ENCODE measurements at regions not wholly inside any gene's neighbourhood (a gene's known extent, or its start where the extent isn't known, plus 50 kb on each side); places are given as distances from the start of the nearest gene placed in this dataset.
"Not testable (repeated sequence)": the region's sequence is repeated elsewhere in the genome, so short reads cannot be mapped to it uniquely, and the experiment has no call there.

GRCh38 chr12:25384038-25384892, 133.5 kb upstream of the KRAS start:
- intact Hi-C loops (cut with micrococcal nuclease): no loop called here

DNA sequence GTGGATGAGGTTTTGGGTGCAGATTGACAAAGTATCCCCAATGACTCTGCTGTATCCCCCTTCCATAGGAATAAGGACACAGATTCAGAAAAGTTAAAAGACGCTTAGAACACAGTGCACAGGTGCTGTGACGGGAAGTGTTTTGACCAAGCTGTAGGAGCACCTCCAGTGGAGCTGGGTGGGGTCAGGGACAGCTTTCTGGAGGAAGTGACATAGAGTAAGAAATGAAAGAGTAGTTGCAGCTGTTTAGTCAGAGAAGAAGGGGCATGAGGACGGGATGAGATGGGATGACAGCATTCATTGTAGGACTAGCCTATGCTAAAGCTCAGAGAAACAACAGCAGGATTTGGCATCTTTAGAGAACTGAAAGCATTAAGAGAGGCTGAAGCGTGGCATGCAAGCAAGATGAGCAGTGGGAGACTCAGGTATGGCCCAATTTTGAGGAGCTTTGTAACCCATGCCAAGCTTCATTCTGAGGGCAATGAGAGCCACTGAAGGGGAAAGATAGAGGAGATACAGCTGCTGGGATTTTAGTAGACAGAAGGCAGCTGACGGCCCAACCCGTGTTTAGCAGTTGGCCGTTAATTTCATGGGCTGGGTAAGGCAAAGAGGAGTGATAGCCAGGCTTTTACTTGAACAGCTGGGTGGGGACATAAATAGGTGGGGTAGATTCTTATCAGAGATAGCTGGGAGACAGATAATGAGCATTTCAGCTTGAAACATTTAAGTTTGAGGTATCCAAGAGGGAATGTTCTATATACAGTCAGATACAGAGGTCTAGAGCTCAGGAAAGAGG, 131.8 kb upstream of the KRAS start:
- intact Hi-C loops (cut with micrococcal nuclease): no loop called here

GRCh38 chr12:25377469-25378177, 126.9 kb upstream of the KRAS start:
- intact Hi-C loops (cut with micrococcal nuclease): loop anchor here (1.0 to 2.0 kb wide), 2 partner anchors 12 to 57 kb away; no protein-coding TSS in a partner anchor

DNA sequence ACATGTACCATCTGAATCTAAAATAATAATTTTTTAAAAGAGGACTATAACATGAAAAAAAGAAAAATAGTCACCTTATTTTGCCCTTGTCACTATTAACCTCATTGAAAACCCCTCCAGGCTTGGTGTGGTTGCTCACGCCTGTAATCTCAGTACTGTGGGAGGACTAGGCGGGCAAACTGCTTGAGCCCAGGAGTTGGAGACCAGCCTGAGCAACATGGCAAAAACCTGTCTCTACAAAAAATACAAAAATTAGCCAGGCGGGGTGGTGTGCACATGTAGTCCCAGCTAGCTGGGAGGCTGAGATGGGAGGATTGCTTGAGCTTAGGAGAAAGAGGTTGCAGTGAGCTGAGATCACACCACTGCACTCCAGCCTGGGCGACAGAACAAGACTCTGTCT, 126.3 kb upstream of the KRAS start:
- intact Hi-C loops (cut with micrococcal nuclease): loop anchor here (1.0 to 2.0 kb wide), 2 partner anchors 12 to 56 kb away; no protein-coding TSS in a partner anchor

- intact Hi-C loops (cut with micrococcal nuclease): loop anchor here (2.0 kb wide), 1 partner anchor 56 kb away; no protein-coding TSS in a partner anchor
Observed at GRCh38 chr12:25376407-25376806, 125.7 kb upstream of the KRAS start.

GRCh38 chr12:25372969-25373817, 122.5 kb upstream of the KRAS start:
- intact Hi-C loops (cut with micrococcal nuclease): loop anchor here (1.0 kb wide), 1 partner anchor 8 kb away; no protein-coding TSS in a partner anchor

DNA sequence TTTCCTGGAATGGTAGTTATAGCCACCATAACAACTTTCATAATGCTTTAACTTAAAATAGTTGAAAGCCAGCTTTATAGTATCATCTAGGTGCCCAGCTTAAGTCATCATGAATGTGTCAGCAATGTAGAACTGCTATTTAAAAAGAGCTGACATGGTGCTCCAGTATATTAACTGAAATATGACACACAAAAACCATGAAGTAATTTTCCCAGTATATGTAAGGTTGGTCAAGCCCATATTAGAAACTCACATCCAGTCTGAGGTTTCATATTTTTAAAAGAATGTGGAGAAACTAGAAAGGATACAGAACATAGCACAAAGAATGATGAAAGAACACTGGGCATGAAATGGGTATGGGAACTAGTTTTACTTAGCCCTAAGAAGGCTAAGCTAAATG, 121.3 kb upstream of the KRAS start:
- intact Hi-C loops (cut with micrococcal nuclease): no loop called here

GRCh38 chr12:25368557-25368956, 117.8 kb upstream of the KRAS start:
- intact Hi-C loops (cut with micrococcal nuclease): no loop called here

DNA sequence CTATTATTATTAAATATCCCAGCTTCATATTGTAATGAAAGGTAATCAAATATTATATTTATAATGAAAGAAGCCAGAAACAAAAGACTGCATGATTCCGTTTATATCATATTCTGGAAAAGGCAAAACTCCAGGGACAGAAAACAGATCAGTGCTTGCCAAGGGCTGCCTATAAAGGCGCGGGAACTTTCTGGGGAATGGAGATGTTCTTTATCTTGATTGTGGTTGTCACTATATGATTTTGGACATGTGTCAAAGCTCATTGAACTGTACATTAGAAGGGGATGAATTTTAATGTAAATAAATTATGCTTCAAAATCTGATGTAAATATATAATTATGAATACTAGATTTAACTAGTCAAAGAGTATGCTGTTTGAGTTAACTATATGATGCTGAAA, 115.4 kb upstream of the KRAS start:
- intact Hi-C loops (cut with micrococcal nuclease): no loop called here

GRCh38 chr12:25365340-25365730, 114.6 kb upstream of the KRAS start:
- intact Hi-C loops (cut with micrococcal nuclease): loop anchor here (1.0 to 2.0 kb wide), 7 partner anchors 8 to 313 kb away; a partner anchor contains a TSS

DNA sequence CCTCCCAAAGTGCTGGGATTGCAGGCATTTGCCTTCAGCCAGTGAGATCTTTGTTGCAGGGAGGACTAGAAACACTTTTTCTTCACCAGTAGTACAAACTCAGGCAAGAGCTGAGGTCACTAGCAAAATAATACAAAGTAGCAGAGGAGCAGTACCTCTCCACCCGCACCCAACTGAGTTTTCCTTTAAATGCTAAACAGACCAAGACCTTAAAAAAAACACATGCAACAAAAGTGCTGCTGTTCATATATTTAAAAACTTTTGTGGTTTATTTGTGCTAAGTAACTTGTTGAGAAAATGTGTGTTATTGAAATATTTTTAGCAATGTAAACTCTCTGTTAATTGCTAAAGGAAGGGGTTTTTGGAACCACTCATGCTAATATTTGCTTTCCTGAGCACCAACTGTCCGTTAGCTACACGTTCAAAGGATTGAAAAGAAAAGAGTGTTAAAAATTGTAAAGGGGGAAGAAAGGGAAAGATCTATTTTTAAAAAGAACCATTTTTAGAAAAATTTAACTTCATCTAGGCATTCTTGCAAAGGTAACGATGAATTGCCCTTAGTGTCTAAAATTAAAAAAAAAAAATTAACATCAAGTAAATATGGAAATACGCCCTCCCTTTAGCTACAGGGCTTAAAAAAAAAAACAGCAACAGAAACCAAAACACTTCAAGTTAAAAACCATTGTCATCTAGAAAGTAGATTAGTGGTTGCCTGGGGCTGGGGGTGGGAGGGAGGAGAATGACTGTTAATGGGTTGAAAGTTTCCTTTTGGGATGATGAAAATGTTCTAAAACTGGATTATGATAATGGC, 114.0 kb upstream of the KRAS start:
- intact Hi-C loops (cut with micrococcal nuclease): loop anchor here (1.0 to 2.0 kb wide), 7 partner anchors 9 to 312 kb away; a partner anchor contains a TSS

DNA sequence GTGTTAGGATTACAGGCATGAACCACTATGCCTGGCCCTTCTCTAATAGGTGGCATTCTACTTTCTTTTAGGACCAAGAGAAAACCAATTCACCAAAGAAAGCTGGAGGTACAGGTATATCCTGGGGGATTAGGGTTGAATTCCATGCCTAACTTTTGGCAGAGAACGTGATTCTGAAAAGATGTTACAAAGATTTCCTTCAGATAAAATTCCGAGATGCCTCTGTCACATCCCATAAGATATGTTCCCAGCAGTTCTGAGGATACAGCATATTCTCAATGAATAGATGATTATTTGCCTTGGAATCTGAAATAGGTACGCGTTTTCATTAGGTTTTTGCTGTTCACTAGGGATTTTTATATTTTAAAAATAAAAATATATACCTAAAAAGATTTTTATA, 111.9 kb upstream of the KRAS start:
- intact Hi-C loops (cut with micrococcal nuclease): no loop called here

GRCh38 chr12:25361511-25361910, 110.8 kb upstream of the KRAS start:
- intact Hi-C loops (cut with micrococcal nuclease): no loop called here

DNA sequence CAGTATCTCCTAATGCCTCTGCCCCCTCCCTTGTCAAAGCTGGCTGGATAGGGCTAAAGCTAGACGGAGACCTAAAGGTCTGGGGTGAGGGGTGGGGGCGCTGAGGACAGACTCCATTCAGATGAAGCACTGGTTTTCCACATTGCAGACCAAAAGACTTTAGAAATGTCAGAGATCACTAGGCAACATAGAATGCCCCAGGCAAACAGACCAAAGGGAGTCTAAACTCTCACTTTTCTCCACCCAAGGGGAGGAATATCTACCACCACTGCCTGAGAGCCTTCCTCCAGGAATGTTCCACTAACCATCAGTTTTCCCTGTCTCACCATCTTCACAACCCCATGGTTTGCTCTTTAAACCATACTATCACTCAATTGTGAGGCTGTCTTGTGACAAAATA, 106.9 kb upstream of the KRAS start:
- intact Hi-C loops (cut with micrococcal nuclease): no loop called here

DNA sequence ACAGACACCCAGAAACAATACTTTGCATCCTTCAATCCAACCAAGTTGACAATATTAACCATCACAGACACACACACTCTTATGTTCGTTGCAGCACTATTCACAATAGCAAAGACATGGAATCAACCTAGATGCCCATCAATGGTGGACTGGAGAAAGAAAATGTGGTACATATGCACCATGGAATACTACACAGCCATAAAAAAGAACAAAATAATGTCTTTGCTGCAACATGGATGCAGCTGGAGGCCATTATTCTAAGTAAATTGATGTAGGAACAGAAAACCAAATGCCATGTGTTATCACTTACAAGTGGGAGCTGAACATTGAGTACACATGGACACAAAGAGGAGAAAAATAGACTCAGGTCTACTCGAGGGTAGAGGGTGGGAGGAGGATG, 102.2 kb upstream of the KRAS start:
- intact Hi-C loops (cut with micrococcal nuclease): not testable (repeated sequence)

- intact Hi-C loops (cut with micrococcal nuclease): no loop called here
Observed at GRCh38 chr12:25352083-25352918, 101.6 kb upstream of the KRAS start.

GRCh38 chr12:25348593-25348895, 97.8 kb upstream of the KRAS start:
- intact Hi-C loops (cut with micrococcal nuclease): no loop called here

- intact Hi-C loops (cut with micrococcal nuclease): no loop called here
Observed at GRCh38 chr12:25347716-25348592, 97.2 kb upstream of the KRAS start.

Measured in T-helper 1 cell treated with Interleukin-12 subunit alpha and Interleukin-12 subunit beta and Interleukin-4 antibody, amounts not matched to agents 30 ng/mL and 1 ng/mL, for 36 hours (primary cell).